Chondrocyte (in vitro differentiated cells): ENCODE measurements at regions not wholly inside any gene's neighbourhood (a gene's known extent, or its start where the extent isn't known, plus 50 kb on each side); places are given as distances from the start of the nearest gene placed in this dataset.

ENCODE experiments used
- DNase-seq: peaks from one replicate; pipeline ENCODE4 v3.0.0; 2021; ENCODE audit warnings: mixed read lengths, low spot score
- H3K27ac Mint-ChIP-seq: one replicate; pipeline ENCODE4 v1.8.0; 2021; ENCODE audit warnings: mild to moderate bottlenecking, moderate library complexity, mixed read lengths; ENCODE audit not compliant: unreplicated experiment
- H3K27me3 Mint-ChIP-seq: 2 replicates; pipeline ENCODE4 v1.8.0; 2021; ENCODE audit warnings: low read depth, mixed read lengths
- H3K36me3 Mint-ChIP-seq: 2 replicates; pipeline ENCODE4 v1.8.0; 2021; ENCODE audit warnings: low read depth, mixed read lengths
- H3K4me1 Mint-ChIP-seq: 2 replicates; pipeline ENCODE4 v1.8.0; 2021; ENCODE audit warnings: low read depth, mild to moderate bottlenecking, mixed read lengths
- H3K4me3 Mint-ChIP-seq: one replicate; pipeline ENCODE4 v1.8.0; 2021; ENCODE audit warnings: mild to moderate bottlenecking, moderate library complexity, mixed read lengths; ENCODE audit not compliant: unreplicated experiment
- H3K9me3 Mint-ChIP-seq: 2 replicates; pipeline ENCODE4 v1.8.0; 2021; ENCODE audit warnings: low read depth, mixed read lengths
- CTCF ChIP-seq: fragments of 200-600 bp; sonication (generic); IDR thresholded peaks from 2 replicates; pipeline ENCODE4 v1.5.0; 2021; ENCODE audit warnings: antibody characterized with exemption, mild to moderate bottlenecking, moderate library complexity

- Mint-ChIP-seq H3K9me3 (no peaks in the 10 kb centered on the region), H3K36me3 (no peaks in the 10 kb centered on the region), H3K27ac (no peak overlapping the region), H3K4me3 (no peak overlapping the region), H3K27me3 (peaks cover 1% of the 10 kb centered on the region), H3K4me1 (peaks cover 20% of the 10 kb centered on the region)
- DNase-seq: no peak
- no peak for TF ChIP-seq CTCF
These were observed 135.9 kb upstream of the FBN2 start for GRCh38 chr5:128673970-128674369.

- H3K36me3 Mint-ChIP-seq: no peaks in the 10 kb centered on the region
- no peak for DNase-seq
- TF ChIP-seq CTCF: peak; percentile 90
- H3K27ac Mint-ChIP-seq: no peak overlapping the region
- H3K4me3 Mint-ChIP-seq: no peak overlapping the region
- H3K4me1 Mint-ChIP-seq: peaks cover 20% of the 10 kb centered on the region
- H3K9me3 Mint-ChIP-seq: no peaks in the 10 kb centered on the region
- H3K27me3 Mint-ChIP-seq: peaks cover 3% of the 10 kb centered on the region
These were observed 136.9 kb upstream of the FBN2 start for GRCh38 chr5:128674837-128675446.

- Mint-ChIP-seq H3K4me3 (no peak overlapping the region), H3K9me3 (no peaks in the 10 kb centered on the region), H3K4me1 (peaks cover 22% of the 10 kb centered on the region), H3K27me3 (peaks cover 3% of the 10 kb centered on the region), H3K36me3 (no peaks in the 10 kb centered on the region), H3K27ac (no peak overlapping the region)
- TF ChIP-seq CTCF: no peak
- no peak for DNase-seq
These were observed 143.1 kb upstream of the FBN2 start for GRCh38 chr5:128681096-128681495.

GRCh38 chr5:128681764-128682592, 143.9 kb upstream of the FBN2 start:
- peak overlapping the region; percentile 30 for H3K27ac Mint-ChIP-seq
- no peak for TF ChIP-seq CTCF

GRCh38 chr5:128682669-128683068, 144.6 kb upstream of the FBN2 start:
- Mint-ChIP-seq H3K36me3 (no peaks in the 10 kb centered on the region), H3K27ac (no peak overlapping the region), H3K4me3 (no peak overlapping the region), H3K9me3 (no peaks in the 10 kb centered on the region), H3K4me1 (peaks cover 22% of the 10 kb centered on the region), H3K27me3 (peaks cover 3% of the 10 kb centered on the region)
- no peak for TF ChIP-seq CTCF
- no peak for DNase-seq

More at GRCh38 chr5:128681764-128682592, 143.9 kb upstream of the FBN2 start:
- Mint-ChIP-seq H3K36me3 (no peaks in the 10 kb centered on the region), H3K27me3 (peaks cover 3% of the 10 kb centered on the region), H3K9me3 (no peaks in the 10 kb centered on the region), H3K4me3 (no peak overlapping the region), H3K4me1 (peaks cover 22% of the 10 kb centered on the region)
- no peak for DNase-seq
